Suprapubic skin (tissue), 4 donors: ENCODE measurements at regions not wholly inside any gene's neighbourhood (a gene's known extent, or its start where the extent isn't known, plus 50 kb on each side); places are given as distances from the start of the nearest gene placed in this dataset.

Experiments
- POLR2A ChIP-seq, 2 donors: fragments of 450-650 bp; IDR thresholded peaks; one replicate each; pipeline ENCODE4 v1.6.1; 2017; ENCODE audit warnings: antibody characterized with exemption in 2 of 2, mild to moderate bottlenecking in 2 of 2, moderate library complexity in 2 of 2
- POLR2AphosphoS5 ChIP-seq, 3 donors: sonication (generic); formaldehyde crosslinking; IDR thresholded peaks; one replicate each; pipeline ENCODE4 v1.6.1; 2017; ENCODE audit warnings: antibody characterized with exemption in 3 of 3

DNA sequence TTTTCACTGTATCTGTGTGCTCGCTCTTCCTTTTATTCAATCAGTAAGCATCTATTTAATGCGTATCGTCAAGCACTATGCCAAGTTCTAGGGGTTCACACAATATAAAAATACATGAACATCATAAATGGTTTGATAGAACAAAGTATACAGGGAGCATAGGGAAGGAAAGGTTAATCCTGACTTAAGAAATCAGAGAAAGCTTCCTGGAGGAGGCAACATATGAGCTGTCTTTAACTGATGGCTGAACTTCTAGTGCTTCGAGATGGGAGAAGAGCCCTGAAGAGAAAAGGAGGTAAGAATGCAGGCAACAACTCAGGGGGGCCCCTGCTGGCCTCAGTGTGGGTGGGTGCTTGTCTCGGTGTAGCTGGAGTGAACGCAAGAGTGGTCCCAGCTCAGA, 63.6 kb upstream of the GALNT2 start:
- TF ChIP-seq POLR2AphosphoS5 (IDR thresholded peaks at IDR 0.05) (no peak), POLR2A (IDR thresholded peaks at IDR 0.05) (no peak)
